ENCODE measurements at regions not wholly inside any gene's neighbourhood (a gene's known extent, or its start where the extent isn't known, plus 50 kb on each side); places are given as distances from the start of the nearest gene placed in this dataset.

GRCh38 chr6:43913375-43914271 is 143.6 kb downstream of the VEGFA start:
- Mint-ChIP-seq H3K27ac (no peak overlapping the region), H3K27me3 (ENCODE audit: low read depth) (no peaks in the 10 kb centered on the region), H3K9me3 (ENCODE audit: insufficient read depth) (no peaks in the 10 kb centered on the region), H3K36me3 (ENCODE audit: low read depth) (no peaks in the 10 kb centered on the region), H3K4me3 (no peak overlapping the region), H3K4me1 (ENCODE audit: low read depth) (no peaks in the 10 kb centered on the region)
- no peak for ATAC-seq
- ChIA-PET POLR2A (no interaction called here), CTCF (no interaction called here)
- no peak for DNase-seq

GRCh38 chr6:43912598-43913371 is 142.8 kb downstream of the VEGFA start:
- no peaks in the 10 kb centered on the region for H3K36me3 Mint-ChIP-seq (ENCODE audit: low read depth)
- no peaks in the 10 kb centered on the region for H3K27me3 Mint-ChIP-seq (ENCODE audit: low read depth)
- H3K9me3 Mint-ChIP-seq (ENCODE audit: insufficient read depth) = no peaks in the 10 kb centered on the region
- ChIA-PET POLR2A (no interaction called here), CTCF (no interaction called here)
- no peaks in the 10 kb centered on the region for H3K4me1 Mint-ChIP-seq (ENCODE audit: low read depth)
- ATAC-seq (peak; percentile 30), DNase-seq (no peak)
- no peak overlapping the region for H3K4me3 Mint-ChIP-seq
- no peak overlapping the region for H3K27ac Mint-ChIP-seq

GRCh38 chr6:43912116-43912577 is 142.1 kb downstream of the VEGFA start:
- ATAC-seq = no peak
- Mint-ChIP-seq H3K4me3 (no peak overlapping the region), H3K27me3 (ENCODE audit: low read depth) (no peaks in the 10 kb centered on the region), H3K27ac (no peak overlapping the region), H3K4me1 (ENCODE audit: low read depth) (no peaks in the 10 kb centered on the region), H3K9me3 (ENCODE audit: insufficient read depth) (no peaks in the 10 kb centered on the region), H3K36me3 (ENCODE audit: low read depth) (no peaks in the 10 kb centered on the region)
- ChIA-PET CTCF (no interaction called here), POLR2A (no interaction called here)
- no peak for DNase-seq

GRCh38 chr6:43911354-43912115 is 141.5 kb downstream of the VEGFA start:
- Mint-ChIP-seq H3K36me3 (ENCODE audit: low read depth) (no peaks in the 10 kb centered on the region), H3K4me3 (no peak overlapping the region), H3K9me3 (ENCODE audit: insufficient read depth) (no peaks in the 10 kb centered on the region), H3K4me1 (ENCODE audit: low read depth) (no peaks in the 10 kb centered on the region), H3K27ac (no peak overlapping the region), H3K27me3 (ENCODE audit: low read depth) (no peaks in the 10 kb centered on the region)
- ATAC-seq = no peak
- CTCF ChIA-PET = no interaction called here
- DNase-seq = no peak
- POLR2A ChIA-PET = no interaction called here

- H3K4me3 Mint-ChIP-seq = no peak overlapping the region
- no peaks in the 10 kb centered on the region for H3K9me3 Mint-ChIP-seq (ENCODE audit: insufficient read depth)
- no peaks in the 10 kb centered on the region for H3K36me3 Mint-ChIP-seq (ENCODE audit: low read depth)
- ATAC-seq (no peak), DNase-seq (no peak)
- no peaks in the 10 kb centered on the region for H3K4me1 Mint-ChIP-seq (ENCODE audit: low read depth)
- ChIA-PET POLR2A (no interaction called here), CTCF (no interaction called here)
- no peak overlapping the region for H3K27ac Mint-ChIP-seq
- no peaks in the 10 kb centered on the region for H3K27me3 Mint-ChIP-seq (ENCODE audit: low read depth)
Observed at GRCh38 chr6:43910638-43911353, 140.8 kb downstream of the VEGFA start.

- Mint-ChIP-seq H3K27ac (no peak overlapping the region), H3K4me3 (no peak overlapping the region), H3K27me3 (ENCODE audit: low read depth) (no peaks in the 10 kb centered on the region), H3K9me3 (ENCODE audit: insufficient read depth) (no peaks in the 10 kb centered on the region), H3K4me1 (ENCODE audit: low read depth) (no peaks in the 10 kb centered on the region), H3K36me3 (ENCODE audit: low read depth) (no peaks in the 10 kb centered on the region)
- ATAC-seq = no peak
- ChIA-PET POLR2A (no interaction called here), CTCF (no interaction called here)
- no peak for DNase-seq
Observed at GRCh38 chr6:43910149-43910637, 140.2 kb downstream of the VEGFA start.

GRCh38 chr6:43909474-43910148 is 139.6 kb downstream of the VEGFA start:
- no peaks in the 10 kb centered on the region for H3K27me3 Mint-ChIP-seq (ENCODE audit: low read depth)
- no peak for ATAC-seq
- ChIA-PET CTCF (no interaction called here), POLR2A (no interaction called here)
- DNase-seq = no peak
- no peaks in the 10 kb centered on the region for H3K9me3 Mint-ChIP-seq (ENCODE audit: insufficient read depth)
- H3K4me3 Mint-ChIP-seq = no peak overlapping the region
- H3K36me3 Mint-ChIP-seq (ENCODE audit: low read depth) = no peaks in the 10 kb centered on the region
- H3K4me1 Mint-ChIP-seq (ENCODE audit: low read depth) = no peaks in the 10 kb centered on the region
- H3K27ac Mint-ChIP-seq = no peak overlapping the region

GRCh38 chr6:43907789-43908472 is 137.9 kb downstream of the VEGFA start:
- ATAC-seq = no peak
- Mint-ChIP-seq H3K4me3 (no peak overlapping the region), H3K9me3 (ENCODE audit: insufficient read depth) (no peaks in the 10 kb centered on the region), H3K4me1 (ENCODE audit: low read depth) (no peaks in the 10 kb centered on the region), H3K27me3 (ENCODE audit: low read depth) (no peaks in the 10 kb centered on the region), H3K36me3 (ENCODE audit: low read depth) (no peaks in the 10 kb centered on the region), H3K27ac (no peak overlapping the region)
- DNase-seq = no peak
- ChIA-PET CTCF (interaction anchor here (1.3 kb wide), 1 partner anchor 155 kb away, joined by 4 read pairs; no protein-coding TSS in a partner anchor), POLR2A (no interaction called here)

- Mint-ChIP-seq H3K4me3 (no peak overlapping the region), H3K4me1 (ENCODE audit: low read depth) (no peaks in the 10 kb centered on the region), H3K27me3 (ENCODE audit: low read depth) (no peaks in the 10 kb centered on the region), H3K27ac (no peak overlapping the region), H3K36me3 (ENCODE audit: low read depth) (no peaks in the 10 kb centered on the region), H3K9me3 (ENCODE audit: insufficient read depth) (no peaks in the 10 kb centered on the region)
- no peak for ATAC-seq
- ChIA-PET POLR2A (no interaction called here), CTCF (interaction anchor here (1.3 kb wide), 1 partner anchor 155 kb away, joined by 4 read pairs; no protein-coding TSS in a partner anchor)
- DNase-seq = no peak
Observed at GRCh38 chr6:43907312-43907711, 137.3 kb downstream of the VEGFA start.

GRCh38 chr6:43904311-43905123 is 134.5 kb downstream of the VEGFA start:
- H3K27ac Mint-ChIP-seq = no peak overlapping the region
- ChIA-PET POLR2A (no interaction called here), CTCF (no interaction called here)
- no peak overlapping the region for H3K4me3 Mint-ChIP-seq
- no peaks in the 10 kb centered on the region for H3K27me3 Mint-ChIP-seq (ENCODE audit: low read depth)
- H3K36me3 Mint-ChIP-seq (ENCODE audit: low read depth) = no peaks in the 10 kb centered on the region
- H3K9me3 Mint-ChIP-seq (ENCODE audit: insufficient read depth) = no peaks in the 10 kb centered on the region
- no peak for DNase-seq
- H3K4me1 Mint-ChIP-seq (ENCODE audit: low read depth) = no peaks in the 10 kb centered on the region
- no peak for ATAC-seq

Data from activated CD8-positive, alpha-beta T cell treated with anti-CD3 and anti-CD28 coated beads, Interleukin-2, amount 10 ng/mL, durations not matched to agents 7 days and 5 days (primary cell).